AG09309 (cell line): ENCODE measurements at regions not wholly inside any gene's neighbourhood (a gene's known extent, or its start where the extent isn't known, plus 50 kb on each side); places are given as distances from the start of the nearest gene placed in this dataset.

ENCODE experiments used
- DNase-seq: peaks from one replicate; pipeline ENCODE4 v3.0.0-alpha.2; 2010; ENCODE audit warnings: low read depth
- H3K4me3 ChIP-seq: 2 replicates; pipeline ENCODE4 v1.5.1; 2011; ENCODE audit warnings: mild to moderate bottlenecking, low read depth, low read length, moderate library complexity; ENCODE audit not compliant: control insufficient read depth
- CTCF ChIP-seq: IDR thresholded peaks from 2 replicates; pipeline ENCODE4 v1.5.1; 2011; ENCODE audit warnings: mild to moderate bottlenecking, low read depth, low read length, inconsistent platforms; ENCODE audit not compliant: insufficient read depth, control insufficient read depth; ENCODE audit errors: missing control alignments

GRCh38 chr17:13788385-13788784 lies 186.7 kb upstream of the HS3ST3A1 start:
- no peak overlapping the region for H3K4me3 ChIP-seq
- DNase-seq: no peak

GRCh38 chr17:13792314-13792713 lies 190.6 kb upstream of the HS3ST3A1 start:
- no peak for TF ChIP-seq CTCF
- peak; percentile 31 for DNase-seq
- no peak overlapping the region for H3K4me3 ChIP-seq

More at GRCh38 chr17:13788385-13788784, 186.7 kb upstream of the HS3ST3A1 start:
- TF ChIP-seq CTCF: no peak

GRCh38 chr17:13793951-13794350 lies 192.2 kb upstream of the HS3ST3A1 start:
- no peak for DNase-seq
- no peak for TF ChIP-seq CTCF
- no peak overlapping the region for H3K4me3 ChIP-seq

GRCh38 chr17:13797863-13798262 lies 196.1 kb upstream of the HS3ST3A1 start:
- no peak for DNase-seq
- no peak for TF ChIP-seq CTCF
- no peak overlapping the region for H3K4me3 ChIP-seq

- no peak for DNase-seq
- no peak for TF ChIP-seq CTCF
- no peak overlapping the region for H3K4me3 ChIP-seq
These were observed 204.4 kb upstream of the HS3ST3A1 start for GRCh38 chr17:13806092-13806491.

DNA sequence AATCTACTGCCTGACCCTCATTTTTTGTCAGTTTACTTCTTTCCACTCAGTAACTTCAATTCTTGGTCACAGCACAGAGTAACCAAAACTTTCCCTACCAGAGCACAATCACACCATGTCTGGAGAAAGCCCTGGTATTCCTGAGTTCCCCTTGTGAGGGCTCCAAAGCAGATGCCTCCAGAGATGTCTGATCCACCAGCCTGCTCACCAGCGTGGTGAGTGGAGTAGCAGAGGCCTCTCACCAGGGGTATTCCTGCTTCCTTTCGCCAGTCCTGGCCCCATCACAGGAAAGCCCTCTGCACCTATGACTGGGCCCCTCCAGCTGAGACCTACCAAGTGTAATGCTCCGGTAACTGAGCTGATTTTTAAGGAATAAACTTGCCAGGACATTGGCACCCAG lies 205.4 kb upstream of the HS3ST3A1 start:
- no peak overlapping the region for H3K4me3 ChIP-seq
- DNase-seq: no peak
- no peak for TF ChIP-seq CTCF

- TF ChIP-seq CTCF: no peak
- DNase-seq: no peak
These were observed 210.6 kb upstream of the HS3ST3A1 start for GRCh38 chr17:13812350-13812749.

More at GRCh38 chr17:13812350-13812749, 210.6 kb upstream of the HS3ST3A1 start:
- H3K4me3 ChIP-seq: no peak overlapping the region
